GM12878 (cell line): ENCODE measurements at regions not wholly inside any gene's neighbourhood (a gene's known extent, or its start where the extent isn't known, plus 50 kb on each side); places are given as distances from the start of the nearest gene placed in this dataset.

Experiments used
- ATAC-seq: fragments of 200-7000 bp; cut with Tn5 transposase; 3 replicates; pipeline ENCODE4 v1.9.1; 2020; ENCODE audit warnings: mild to moderate bottlenecking, moderate library complexity
- BruUV-seq: library from RNA; stranded (reverse); fragments of 400-500 nt; replicated peaks from 2 replicates; lab custom pipeline; 2021; lab: Mats Ljungman, UMichigan
- CTCF ChIA-PET: fragments of 300-600 bp; sonication (Branson Sonifier 250); formaldehyde crosslinking; extraction: SDS; loops from one replicate; lab custom pipeline; 2021; ENCODE audit warnings: inconsistent platforms; lab: Yijun Ruan, JAX
- POLR2A ChIA-PET: fragments of 350-600 bp; formaldehyde crosslinking; extraction: SDS; loops from one replicate; lab custom pipeline; 2021; ENCODE audit warnings: inconsistent platforms; lab: Charles Lee
- RAD21 ChIA-PET: fragments of 300-600 bp; sonication (Branson Sonifier 250); formaldehyde crosslinking; loops from one replicate; lab custom pipeline; 2023; ENCODE audit warnings: antibody characterized with exemption; ENCODE audit not compliant: unreplicated experiment; lab: Charles Lee
- SMC1A ChIA-PET: fragments of 300-600 bp; sonication (Branson Sonifier 250); formaldehyde crosslinking; loops from one replicate; lab custom pipeline; 2023; ENCODE audit not compliant: unreplicated experiment, uncharacterized antibody; lab: Charles Lee
- DNase-seq: peaks from one replicate; pipeline ENCODE4 v3.0.0-alpha.2; 2011; ENCODE audit warnings: low read depth, low spot score
- FAIRE-seq: peaks from 3 replicates; lab custom pipeline; 2011; peaks lifted over from hg19 to GRCh38; lab: Jason Lieb, UNC
- H2AFZ ChIP-seq: 2 replicates; pipeline ENCODE4 v1.6.0; 2011; ENCODE audit warnings: low read depth, low read length, control low read depth; ENCODE audit not compliant: control insufficient read depth
- H3K27ac ChIP-seq: 2 replicates; pipeline ENCODE4 v1.5.1; 2011; ENCODE audit warnings: control low read depth; ENCODE audit not compliant: control insufficient read depth, insufficient read depth
- H3K27me3 ChIP-seq, 2 experiments: replicated peaks in 1 of 2; 2 replicates each; pipeline versions ENCODE4 v1.6.0 to v1.6.1; 2011; ENCODE audit warnings: low read length in 1 of 2; ENCODE audit not compliant: control insufficient read depth in 2 of 2, insufficient read depth in 2 of 2
- H3K36me3 ChIP-seq, 2 experiments: 2 replicates each; pipeline ENCODE4 v1.5.1; 2011; ENCODE audit warnings: low read length in 1 of 2; ENCODE audit not compliant: control insufficient read depth in 2 of 2, insufficient read depth in 2 of 2
- H3K4me1 ChIP-seq: 2 replicates; pipeline ENCODE4 v1.6.1; 2011; ENCODE audit warnings: mild to moderate bottlenecking, low read length, moderate library complexity, mixed read lengths; ENCODE audit not compliant: control insufficient read depth, insufficient read depth
- H3K4me2 ChIP-seq: 2 replicates; pipeline ENCODE4 v1.6.0; 2011; ENCODE audit warnings: control low read depth; ENCODE audit not compliant: control insufficient read depth, insufficient read depth
- H3K4me3 ChIP-seq: fragments of 200-600 bp; sonication (generic); 2 replicates; pipeline ENCODE4 v1.5.1; 2016
- H3K79me2 ChIP-seq: 2 replicates; pipeline ENCODE4 v1.6.0; 2011; ENCODE audit warnings: low read length; ENCODE audit not compliant: control insufficient read depth, insufficient read depth
- H3K9ac ChIP-seq: 2 replicates; pipeline ENCODE4 v1.8.0; 2011; ENCODE audit warnings: low read length, control low read depth, mixed read lengths; ENCODE audit not compliant: control insufficient read depth, insufficient read depth
- H3K9me3 ChIP-seq: replicated peaks from 3 replicates; pipeline ENCODE4 v1.5.1; 2011; ENCODE audit warnings: mild to moderate bottlenecking, low read length; ENCODE audit not compliant: control insufficient read depth, insufficient read depth
- H4K20me1 ChIP-seq: 2 replicates; pipeline ENCODE4 v1.6.0; 2011; ENCODE audit not compliant: control insufficient read depth, insufficient read depth
- BCL11A ChIP-seq: IDR thresholded peaks from 2 replicates; pipeline ENCODE4 v1.6.1; 2011; ENCODE audit warnings: low read depth, low read length
- CREB1 ChIP-seq: IDR thresholded peaks from 2 replicates; pipeline ENCODE4 v1.6.1; 2012; ENCODE audit warnings: low read depth, mild to moderate bottlenecking, inconsistent platforms
- MTA2 ChIP-seq: fragments of 450-650 bp; IDR thresholded peaks from 2 replicates; pipeline ENCODE4 v1.6.1; 2016; ENCODE audit warnings: low read depth, mild to moderate bottlenecking, moderate library complexity
- RB1 ChIP-seq: fragments of 450-650 bp; formaldehyde crosslinking; IDR thresholded peaks from 2 replicates; pipeline ENCODE4 v1.6.1; 2017; ENCODE audit warnings: mild to moderate bottlenecking, borderline replicate concordance
- RBBP5 ChIP-seq: fragments of 200-600 bp; sonication (generic); conservative IDR thresholded peaks from 2 replicates; pipeline ENCODE4 v1.6.1; 2016
- RUNX3 ChIP-seq: IDR thresholded peaks from 2 replicates; pipeline ENCODE4 v1.6.1; 2012; ENCODE audit warnings: low read length, inconsistent platforms
- SIN3A ChIP-seq: IDR thresholded peaks from 2 replicates; pipeline ENCODE4 v1.6.1; 2012; ENCODE audit warnings: low read depth, low read length, improper control_type of control experiment
- STAT3 ChIP-seq: IDR thresholded peaks from 2 replicates; pipeline ENCODE4 v1.6.1; 2011; ENCODE audit warnings: low read depth, low read length, improper control_type of control experiment
- ZNF384 ChIP-seq: IDR thresholded peaks from 2 replicates; pipeline ENCODE4 v1.6.1; 2012; ENCODE audit warnings: low read depth, mild to moderate bottlenecking, low read length, improper control_type of control experiment, borderline replicate concordance
- ZNF622 ChIP-seq: fragments of 450-650 bp; IDR thresholded peaks from 2 replicates; pipeline ENCODE4 v1.6.1; 2017; ENCODE audit warnings: mild to moderate bottlenecking, inconsistent platforms
- ZZZ3 ChIP-seq: IDR thresholded peaks from 2 replicates; pipeline ENCODE4 v1.6.1; 2011; ENCODE audit warnings: low read depth; ENCODE audit not compliant: control insufficient read depth, insufficient read length
- WGBS: methylation state at CpG from one replicate; pipeline ENCODE4 v1.1.6; 2016; ENCODE audit warnings: low lambda C conversion rate; ENCODE audit not compliant: insufficient replicate concordance, insufficient coverage; ENCODE audit errors: missing lambda C conversion rate; 5-methylcytosine and 5-hydroxymethylcytosine counted together
- in situ Hi-C: fragments of 300-500 bp; cut with MboI; formaldehyde crosslinking; loops from 9 replicates; pipeline ENCODE4 v1.14.3; 2018; ENCODE audit warnings: mixed read lengths
- intact Hi-C: fragments of 100-400 bp; cut with micrococcal nuclease; formaldehyde crosslinking; loops from one replicate; pipeline ENCODE4 v1.14.2; 2022; ENCODE audit not compliant: unreplicated experiment
- TF ChIP-seq, protein P1 (sequence below): fragments of 450-650 bp; IDR thresholded peaks from 2 replicates; pipeline ENCODE4 v1.6.1; 2017; ENCODE audit warnings: low read depth, mild to moderate bottlenecking, moderate library complexity
- TF ChIP-seq, protein P2 (sequence below): IDR thresholded peaks from 2 replicates; pipeline ENCODE4 v1.6.1; 2012; ENCODE audit warnings: low read depth, low read length, improper control_type of control experiment
- TF ChIP-seq, protein P3 (sequence below): IDR thresholded peaks from 2 replicates; pipeline ENCODE4 v1.6.1; 2012; ENCODE audit warnings: improper control_type of control experiment, low read depth, low read length; ENCODE audit not compliant: insufficient replicate concordance
- TF ChIP-seq, protein P4 (sequence below): fragments of 450-650 bp; IDR thresholded peaks from 2 replicates; pipeline ENCODE4 v1.6.1; 2018; ENCODE audit warnings: borderline replicate concordance, mild to moderate bottlenecking; ENCODE audit not compliant: partially characterized antibody

DNA sequence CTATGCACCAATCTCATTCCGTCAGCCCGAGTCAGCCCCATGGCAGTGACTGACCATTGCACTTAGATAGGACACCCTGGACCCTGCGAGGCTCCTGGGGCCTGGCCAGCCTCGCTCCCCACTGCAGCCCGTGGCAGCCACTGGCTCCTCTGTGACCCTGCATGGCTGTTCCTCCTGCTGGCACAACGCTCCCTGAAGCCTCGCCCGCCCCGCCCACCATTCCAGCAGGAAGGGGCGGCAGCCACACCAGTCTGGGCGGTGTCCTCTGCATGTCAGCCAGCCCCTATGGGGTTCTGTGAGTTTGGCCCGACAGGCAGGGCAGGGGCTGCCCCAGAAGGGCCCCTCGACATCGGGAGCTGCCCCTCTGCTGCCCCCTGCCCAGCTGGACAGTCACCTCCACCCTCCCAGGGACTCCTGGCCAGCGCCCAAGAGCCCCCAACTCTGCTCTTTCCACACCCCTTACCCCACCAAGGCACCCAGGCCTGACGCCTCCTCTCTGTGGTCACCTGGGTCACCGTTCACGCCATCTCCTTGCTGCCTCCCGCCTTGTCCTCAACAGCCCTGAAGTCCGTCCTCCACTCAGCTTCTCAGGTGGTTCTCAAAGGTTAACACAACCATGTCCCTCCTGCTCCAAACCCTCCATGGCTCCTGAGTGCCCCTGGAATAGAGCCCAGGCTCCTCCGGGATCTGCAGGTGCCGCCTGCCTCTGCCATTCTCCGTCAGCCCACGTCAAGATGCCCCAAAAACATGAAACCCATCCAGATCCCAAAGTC, 103.5 kb downstream of the MICALL2 start:
- no peak overlapping the region for H3K4me2 ChIP-seq
- TF ChIP-seq, protein P1, sequence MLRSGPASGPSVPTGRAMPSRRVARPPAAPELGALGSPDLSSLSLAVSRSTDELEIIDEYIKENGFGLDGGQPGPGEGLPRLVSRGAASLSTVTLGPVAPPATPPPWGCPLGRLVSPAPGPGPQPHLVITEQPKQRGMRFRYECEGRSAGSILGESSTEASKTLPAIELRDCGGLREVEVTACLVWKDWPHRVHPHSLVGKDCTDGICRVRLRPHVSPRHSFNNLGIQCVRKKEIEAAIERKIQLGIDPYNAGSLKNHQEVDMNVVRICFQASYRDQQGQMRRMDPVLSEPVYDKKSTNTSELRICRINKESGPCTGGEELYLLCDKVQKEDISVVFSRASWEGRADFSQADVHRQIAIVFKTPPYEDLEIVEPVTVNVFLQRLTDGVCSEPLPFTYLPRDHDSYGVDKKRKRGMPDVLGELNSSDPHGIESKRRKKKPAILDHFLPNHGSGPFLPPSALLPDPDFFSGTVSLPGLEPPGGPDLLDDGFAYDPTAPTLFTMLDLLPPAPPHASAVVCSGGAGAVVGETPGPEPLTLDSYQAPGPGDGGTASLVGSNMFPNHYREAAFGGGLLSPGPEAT = no peak
- no peak for TF ChIP-seq RBBP5
- no peak for TF ChIP-seq RB1
- TF ChIP-seq, protein P2, sequence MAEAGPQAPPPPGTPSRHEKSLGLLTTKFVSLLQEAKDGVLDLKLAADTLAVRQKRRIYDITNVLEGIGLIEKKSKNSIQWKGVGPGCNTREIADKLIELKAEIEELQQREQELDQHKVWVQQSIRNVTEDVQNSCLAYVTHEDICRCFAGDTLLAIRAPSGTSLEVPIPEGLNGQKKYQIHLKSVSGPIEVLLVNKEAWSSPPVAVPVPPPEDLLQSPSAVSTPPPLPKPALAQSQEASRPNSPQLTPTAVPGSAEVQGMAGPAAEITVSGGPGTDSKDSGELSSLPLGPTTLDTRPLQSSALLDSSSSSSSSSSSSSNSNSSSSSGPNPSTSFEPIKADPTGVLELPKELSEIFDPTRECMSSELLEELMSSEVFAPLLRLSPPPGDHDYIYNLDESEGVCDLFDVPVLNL = no peak
- TF ChIP-seq BCL11A = no peak
- TF ChIP-seq CREB1 = no peak
- TF ChIP-seq, protein P3, sequence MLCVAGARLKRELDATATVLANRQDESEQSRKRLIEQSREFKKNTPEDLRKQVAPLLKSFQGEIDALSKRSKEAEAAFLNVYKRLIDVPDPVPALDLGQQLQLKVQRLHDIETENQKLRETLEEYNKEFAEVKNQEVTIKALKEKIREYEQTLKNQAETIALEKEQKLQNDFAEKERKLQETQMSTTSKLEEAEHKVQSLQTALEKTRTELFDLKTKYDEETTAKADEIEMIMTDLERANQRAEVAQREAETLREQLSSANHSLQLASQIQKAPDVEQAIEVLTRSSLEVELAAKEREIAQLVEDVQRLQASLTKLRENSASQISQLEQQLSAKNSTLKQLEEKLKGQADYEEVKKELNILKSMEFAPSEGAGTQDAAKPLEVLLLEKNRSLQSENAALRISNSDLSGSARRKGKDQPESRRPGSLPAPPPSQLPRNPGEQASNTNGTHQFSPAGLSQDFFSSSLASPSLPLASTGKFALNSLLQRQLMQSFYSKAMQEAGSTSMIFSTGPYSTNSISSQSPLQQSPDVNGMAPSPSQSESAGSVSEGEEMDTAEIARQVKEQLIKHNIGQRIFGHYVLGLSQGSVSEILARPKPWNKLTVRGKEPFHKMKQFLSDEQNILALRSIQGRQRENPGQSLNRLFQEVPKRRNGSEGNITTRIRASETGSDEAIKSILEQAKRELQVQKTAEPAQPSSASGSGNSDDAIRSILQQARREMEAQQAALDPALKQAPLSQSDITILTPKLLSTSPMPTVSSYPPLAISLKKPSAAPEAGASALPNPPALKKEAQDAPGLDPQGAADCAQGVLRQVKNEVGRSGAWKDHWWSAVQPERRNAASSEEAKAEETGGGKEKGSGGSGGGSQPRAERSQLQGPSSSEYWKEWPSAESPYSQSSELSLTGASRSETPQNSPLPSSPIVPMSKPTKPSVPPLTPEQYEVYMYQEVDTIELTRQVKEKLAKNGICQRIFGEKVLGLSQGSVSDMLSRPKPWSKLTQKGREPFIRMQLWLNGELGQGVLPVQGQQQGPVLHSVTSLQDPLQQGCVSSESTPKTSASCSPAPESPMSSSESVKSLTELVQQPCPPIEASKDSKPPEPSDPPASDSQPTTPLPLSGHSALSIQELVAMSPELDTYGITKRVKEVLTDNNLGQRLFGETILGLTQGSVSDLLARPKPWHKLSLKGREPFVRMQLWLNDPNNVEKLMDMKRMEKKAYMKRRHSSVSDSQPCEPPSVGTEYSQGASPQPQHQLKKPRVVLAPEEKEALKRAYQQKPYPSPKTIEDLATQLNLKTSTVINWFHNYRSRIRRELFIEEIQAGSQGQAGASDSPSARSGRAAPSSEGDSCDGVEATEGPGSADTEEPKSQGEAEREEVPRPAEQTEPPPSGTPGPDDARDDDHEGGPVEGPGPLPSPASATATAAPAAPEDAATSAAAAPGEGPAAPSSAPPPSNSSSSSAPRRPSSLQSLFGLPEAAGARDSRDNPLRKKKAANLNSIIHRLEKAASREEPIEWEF = no peak
- no peak for TF ChIP-seq STAT3
- TF ChIP-seq RUNX3 = no peak
- no peak for TF ChIP-seq ZZZ3
- TF ChIP-seq SIN3A = no peak
- TF ChIP-seq, protein P4, sequence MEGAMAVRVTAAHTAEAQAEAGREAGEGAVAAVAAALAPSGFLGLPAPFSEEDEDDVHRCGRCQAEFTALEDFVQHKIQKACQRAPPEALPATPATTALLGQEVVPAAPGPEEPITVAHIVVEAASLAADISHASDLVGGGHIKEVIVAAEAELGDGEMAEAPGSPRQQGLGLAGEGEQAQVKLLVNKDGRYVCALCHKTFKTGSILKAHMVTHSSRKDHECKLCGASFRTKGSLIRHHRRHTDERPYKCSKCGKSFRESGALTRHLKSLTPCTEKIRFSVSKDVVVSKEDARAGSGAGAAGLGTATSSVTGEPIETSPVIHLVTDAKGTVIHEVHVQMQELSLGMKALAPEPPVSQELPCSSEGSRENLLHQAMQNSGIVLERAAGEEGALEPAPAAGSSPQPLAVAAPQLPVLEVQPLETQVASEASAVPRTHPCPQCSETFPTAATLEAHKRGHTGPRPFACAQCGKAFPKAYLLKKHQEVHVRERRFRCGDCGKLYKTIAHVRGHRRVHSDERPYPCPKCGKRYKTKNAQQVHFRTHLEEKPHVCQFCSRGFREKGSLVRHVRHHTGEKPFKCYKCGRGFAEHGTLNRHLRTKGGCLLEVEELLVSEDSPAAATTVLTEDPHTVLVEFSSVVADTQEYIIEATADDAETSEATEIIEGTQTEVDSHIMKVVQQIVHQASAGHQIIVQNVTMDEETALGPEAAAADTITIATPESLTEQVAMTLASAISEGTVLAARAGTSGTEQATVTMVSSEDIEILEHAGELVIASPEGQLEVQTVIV = no peak
- TF ChIP-seq ZNF384 = no peak
- TF ChIP-seq ZNF622 = no peak
- TF ChIP-seq MTA2 = no peak

More for the DNA sequence above, 103.5 kb downstream of the MICALL2 start:
- RAD21 ChIA-PET = no interaction called here
- Histone ChIP-seq H3K4me1 (no peaks in the 10 kb centered on the region), H3K27me3 (no peaks in the 10 kb centered on the region), H3K9ac (no peak overlapping the region), H3K9me3 (no peaks in the 10 kb centered on the region), H3K79me2 (no peaks in the 10 kb centered on the region), H2AFZ (no peak overlapping the region), H3K36me3 (no peaks in the 10 kb centered on the region), H3K27ac (no peak overlapping the region), H3K4me3 (no peak overlapping the region), H4K20me1 (no peaks in the 10 kb centered on the region)
- intact Hi-C loops (no loop called here), in situ Hi-C loops (no loop called here)
- CTCF ChIA-PET = no interaction called here
- 43% methylated on average over 24 of the region's 24 CpGs for WGBS
- no peak for ATAC-seq
- BruUV-seq = no TSS peak
- SMC1A ChIA-PET = no interaction called here
- POLR2A ChIA-PET = no interaction called here
- DNase-seq = no peak
- FAIRE-seq = no peak
